Spleen (tissue), 3 donors: ENCODE measurements at regions not wholly inside any gene's neighbourhood (a gene's known extent, or its start where the extent isn't known, plus 50 kb on each side); places are given as distances from the start of the nearest gene placed in this dataset.

ENCODE experiments used
- POLR2A ChIP-seq, 3 donors: fragments of 450-650 bp; IDR thresholded peaks; one replicate each; pipeline ENCODE4 v1.5.1; 2017; ENCODE audit warnings: antibody characterized with exemption in 3 of 3, mild to moderate bottlenecking in 1 of 3
- POLR2AphosphoS5 ChIP-seq, 3 donors: sonication (generic); formaldehyde crosslinking; IDR thresholded peaks; one replicate each; pipeline ENCODE4 v1.5.1; 2017; ENCODE audit warnings: antibody characterized with exemption in 3 of 3

GRCh38 chr2:47307066-47307465, 62.0 kb upstream of the EPCAM start:
- TF ChIP-seq POLR2AphosphoS5 (IDR thresholded peaks at IDR 0.05): no peak
- TF ChIP-seq POLR2A (IDR thresholded peaks at IDR 0.05): no peak
